GM12878 (cell line): ENCODE measurements at regions not wholly inside any gene's neighbourhood (a gene's known extent, or its start where the extent isn't known, plus 50 kb on each side); places are given as distances from the start of the nearest gene placed in this dataset.

Experiments
- ATAC-seq: fragments of 200-7000 bp; cut with Tn5 transposase; 3 replicates; pipeline ENCODE4 v1.9.1; 2020; ENCODE audit warnings: mild to moderate bottlenecking, moderate library complexity
- BruUV-seq: library from RNA; stranded (reverse); fragments of 400-500 nt; replicated peaks from 2 replicates; lab custom pipeline; 2021; lab: Mats Ljungman, UMichigan
- CTCF ChIA-PET: fragments of 300-600 bp; sonication (Branson Sonifier 250); formaldehyde crosslinking; extraction: SDS; loops from one replicate; lab custom pipeline; 2021; ENCODE audit warnings: inconsistent platforms; lab: Yijun Ruan, JAX
- POLR2A ChIA-PET: fragments of 350-600 bp; formaldehyde crosslinking; extraction: SDS; loops from one replicate; lab custom pipeline; 2021; ENCODE audit warnings: inconsistent platforms; lab: Charles Lee
- RAD21 ChIA-PET: fragments of 300-600 bp; sonication (Branson Sonifier 250); formaldehyde crosslinking; loops from one replicate; lab custom pipeline; 2023; ENCODE audit warnings: antibody characterized with exemption; ENCODE audit not compliant: unreplicated experiment; lab: Charles Lee
- SMC1A ChIA-PET: fragments of 300-600 bp; sonication (Branson Sonifier 250); formaldehyde crosslinking; loops from one replicate; lab custom pipeline; 2023; ENCODE audit not compliant: unreplicated experiment, uncharacterized antibody; lab: Charles Lee
- DNase-seq: peaks from one replicate; pipeline ENCODE4 v3.0.0-alpha.2; 2011; ENCODE audit warnings: low read depth, low spot score
- FAIRE-seq: peaks from 3 replicates; lab custom pipeline; 2011; peaks lifted over from hg19 to GRCh38; lab: Jason Lieb, UNC
- H2AFZ ChIP-seq: 2 replicates; pipeline ENCODE4 v1.6.0; 2011; ENCODE audit warnings: low read depth, low read length, control low read depth; ENCODE audit not compliant: control insufficient read depth
- H3K27ac ChIP-seq: 2 replicates; pipeline ENCODE4 v1.5.1; 2011; ENCODE audit warnings: control low read depth; ENCODE audit not compliant: control insufficient read depth, insufficient read depth
- H3K27me3 ChIP-seq, 2 experiments: replicated peaks in 1 of 2; 2 replicates each; pipeline versions ENCODE4 v1.6.0 to v1.6.1; 2011; ENCODE audit warnings: low read length in 1 of 2; ENCODE audit not compliant: control insufficient read depth in 2 of 2, insufficient read depth in 2 of 2
- H3K36me3 ChIP-seq, 2 experiments: 2 replicates each; pipeline ENCODE4 v1.5.1; 2011; ENCODE audit warnings: low read length in 1 of 2; ENCODE audit not compliant: control insufficient read depth in 2 of 2, insufficient read depth in 2 of 2
- H3K4me1 ChIP-seq: 2 replicates; pipeline ENCODE4 v1.6.1; 2011; ENCODE audit warnings: mild to moderate bottlenecking, low read length, moderate library complexity, mixed read lengths; ENCODE audit not compliant: control insufficient read depth, insufficient read depth
- H3K4me2 ChIP-seq: 2 replicates; pipeline ENCODE4 v1.6.0; 2011; ENCODE audit warnings: control low read depth; ENCODE audit not compliant: control insufficient read depth, insufficient read depth
- H3K4me3 ChIP-seq: fragments of 200-600 bp; sonication (generic); 2 replicates; pipeline ENCODE4 v1.5.1; 2016
- H3K79me2 ChIP-seq: 2 replicates; pipeline ENCODE4 v1.6.0; 2011; ENCODE audit warnings: low read length; ENCODE audit not compliant: control insufficient read depth, insufficient read depth
- H3K9ac ChIP-seq: 2 replicates; pipeline ENCODE4 v1.8.0; 2011; ENCODE audit warnings: low read length, control low read depth, mixed read lengths; ENCODE audit not compliant: control insufficient read depth, insufficient read depth
- H3K9me3 ChIP-seq: replicated peaks from 3 replicates; pipeline ENCODE4 v1.5.1; 2011; ENCODE audit warnings: mild to moderate bottlenecking, low read length; ENCODE audit not compliant: control insufficient read depth, insufficient read depth
- H4K20me1 ChIP-seq: 2 replicates; pipeline ENCODE4 v1.6.0; 2011; ENCODE audit not compliant: control insufficient read depth, insufficient read depth
- ATF7 ChIP-seq: fragments of 450-650 bp; IDR thresholded peaks from 2 replicates; pipeline ENCODE4 v1.6.1; 2016; ENCODE audit warnings: low read depth, mild to moderate bottlenecking
- IKZF1 ChIP-seq: fragments of 450-650 bp; conservative IDR thresholded peaks from 2 replicates; pipeline ENCODE4 v1.6.1; 2017; ENCODE audit warnings: antibody characterized with exemption, mild to moderate bottlenecking
- MEF2B ChIP-seq: fragments of 450-650 bp; IDR thresholded peaks from 2 replicates; pipeline ENCODE4 v1.6.1; 2018; ENCODE audit warnings: mild to moderate bottlenecking, moderate library complexity; ENCODE audit not compliant: partially characterized antibody, poor library complexity, severe bottlenecking
- PAX5 ChIP-seq: IDR thresholded peaks from 2 replicates; pipeline ENCODE4 v1.6.1; 2011; ENCODE audit warnings: low read depth, low read length, borderline replicate concordance
- POLR2AphosphoS2 ChIP-seq: IDR thresholded peaks from 2 replicates; pipeline ENCODE4 v1.6.1; 2011; ENCODE audit warnings: low read depth, mild to moderate bottlenecking, low read length, improper control_type of control experiment, moderate library complexity
- WGBS: methylation state at CpG from one replicate; pipeline ENCODE4 v1.1.6; 2016; ENCODE audit warnings: low lambda C conversion rate; ENCODE audit not compliant: insufficient replicate concordance, insufficient coverage; ENCODE audit errors: missing lambda C conversion rate; 5-methylcytosine and 5-hydroxymethylcytosine counted together
- in situ Hi-C: fragments of 300-500 bp; cut with MboI; formaldehyde crosslinking; loops from 9 replicates; pipeline ENCODE4 v1.14.3; 2018; ENCODE audit warnings: mixed read lengths
- intact Hi-C: fragments of 100-400 bp; cut with micrococcal nuclease; formaldehyde crosslinking; loops from one replicate; pipeline ENCODE4 v1.14.2; 2022; ENCODE audit not compliant: unreplicated experiment
- TF ChIP-seq, protein P1 (sequence below): fragments of 450-650 bp; formaldehyde crosslinking; IDR thresholded peaks from 2 replicates; pipeline ENCODE4 v1.4.0; 2020; ENCODE audit warnings: mild to moderate bottlenecking, moderate library complexity
- TF ChIP-seq, protein P2 (sequence below): IDR thresholded peaks from 2 replicates; pipeline ENCODE4 v1.6.1; 2011; ENCODE audit warnings: borderline replicate concordance, low read depth, mild to moderate bottlenecking, moderate library complexity, low read length; ENCODE audit not compliant: insufficient read depth, poor library complexity, severe bottlenecking

DNA sequence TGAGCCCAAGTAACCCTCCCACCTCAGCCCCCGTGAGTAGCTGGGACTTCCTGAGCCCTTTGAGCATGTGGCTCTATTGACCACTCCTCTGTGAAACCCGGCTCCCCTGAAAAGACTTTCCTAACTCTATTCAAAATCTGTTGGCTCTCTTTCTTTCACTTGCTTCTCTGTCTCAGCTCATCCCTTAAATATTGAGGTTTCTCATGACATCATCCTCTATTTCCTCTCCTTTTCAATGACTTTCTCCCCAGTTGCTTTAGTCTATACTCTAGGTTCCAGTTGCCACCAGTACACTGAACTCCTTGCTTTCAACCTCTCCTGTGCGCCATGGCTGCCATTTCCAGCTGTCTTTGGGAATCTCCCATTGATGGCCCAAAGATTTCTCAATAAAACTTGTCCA lies 79.8 kb upstream of the STK17B start:
- ChIA-PET CTCF (interaction anchor here (1.0 to 2.6 kb wide), 2 partner anchors 10 to 203 kb away, joined by 3 to 9 read pairs; no protein-coding TSS in a partner anchor), POLR2A (no interaction called here), RAD21 (interaction anchor here (0.7 to 2.6 kb wide), 4 partner anchors 11 to 68 kb away, joined by 3 to 8 read pairs (median 3); no protein-coding TSS in a partner anchor), SMC1A (interaction anchor here (0.8 to 5.1 kb wide), 6 partner anchors 11 to 75 kb away, joined by 5 to 29 read pairs (median 12); no protein-coding TSS in a partner anchor)
- Histone ChIP-seq H3K4me1 (peaks cover 4% of the 10 kb centered on the region), H3K79me2 (no peaks in the 10 kb centered on the region), H4K20me1 (no peaks in the 10 kb centered on the region), H3K27ac (no peak overlapping the region), H3K9me3 (no peaks in the 10 kb centered on the region), H3K4me2 (no peak overlapping the region), H3K4me3 (no peak overlapping the region), H3K36me3 (peaks cover 0 to 7% of the 10 kb centered on the region in 2 experiments; a peak in 2 of 4 replicates), H3K9ac (no peak overlapping the region), H2AFZ (no peak overlapping the region), H3K27me3 (no peaks in the 10 kb centered on the region)
- intact Hi-C loops (no loop called here), in situ Hi-C loops (loop anchor here (25.0 kb wide), 1 partner anchor 89 kb away; the partner anchor contains the start of gene STK17B)
- 74% methylated on average over 3 of the region's 3 CpGs for WGBS
- DNase-seq (no peak), FAIRE-seq (no peak), ATAC-seq (no peak)
- TF ChIP-seq POLR2AphosphoS2 (no peak), ATF7 (peak; percentile 55)
- BruUV-seq = no TSS peak

DNA sequence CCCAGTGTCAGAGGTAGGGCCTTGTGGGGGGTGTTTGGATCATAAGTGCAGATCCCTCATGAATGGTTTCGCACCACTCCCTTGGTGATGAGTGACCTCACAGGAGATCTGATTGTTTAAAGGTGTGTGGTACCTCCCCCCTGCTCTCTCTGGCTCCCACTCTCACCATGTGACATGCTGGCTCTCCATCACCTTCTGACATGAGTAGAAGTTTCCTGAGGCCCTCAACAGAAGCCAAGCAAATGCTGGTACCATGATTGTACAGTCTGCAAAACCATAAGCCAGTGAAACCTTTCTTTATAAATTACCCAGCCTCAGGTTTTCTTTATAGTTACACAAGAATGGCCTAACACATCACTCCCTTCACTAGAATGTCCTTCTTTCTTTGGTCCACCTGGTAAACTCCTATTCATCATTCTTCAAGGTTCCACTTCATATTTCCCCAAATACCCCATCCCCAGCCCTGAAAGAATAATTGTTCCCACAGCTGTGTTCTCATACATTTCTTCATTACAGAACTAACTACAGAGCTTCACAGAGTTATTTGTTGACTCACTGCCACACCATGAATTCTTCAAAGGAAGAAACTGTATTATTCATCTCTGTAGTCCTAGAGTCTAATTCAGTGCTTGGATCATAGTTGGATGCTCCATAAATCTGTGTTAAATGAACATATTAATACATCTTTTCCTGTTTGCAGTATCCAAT lies 81.2 kb upstream of the STK17B start:
- BruUV-seq = TSS peak; percentile 53
- TF ChIP-seq MEF2B = peak; percentile 9
- TF ChIP-seq, protein P1, sequence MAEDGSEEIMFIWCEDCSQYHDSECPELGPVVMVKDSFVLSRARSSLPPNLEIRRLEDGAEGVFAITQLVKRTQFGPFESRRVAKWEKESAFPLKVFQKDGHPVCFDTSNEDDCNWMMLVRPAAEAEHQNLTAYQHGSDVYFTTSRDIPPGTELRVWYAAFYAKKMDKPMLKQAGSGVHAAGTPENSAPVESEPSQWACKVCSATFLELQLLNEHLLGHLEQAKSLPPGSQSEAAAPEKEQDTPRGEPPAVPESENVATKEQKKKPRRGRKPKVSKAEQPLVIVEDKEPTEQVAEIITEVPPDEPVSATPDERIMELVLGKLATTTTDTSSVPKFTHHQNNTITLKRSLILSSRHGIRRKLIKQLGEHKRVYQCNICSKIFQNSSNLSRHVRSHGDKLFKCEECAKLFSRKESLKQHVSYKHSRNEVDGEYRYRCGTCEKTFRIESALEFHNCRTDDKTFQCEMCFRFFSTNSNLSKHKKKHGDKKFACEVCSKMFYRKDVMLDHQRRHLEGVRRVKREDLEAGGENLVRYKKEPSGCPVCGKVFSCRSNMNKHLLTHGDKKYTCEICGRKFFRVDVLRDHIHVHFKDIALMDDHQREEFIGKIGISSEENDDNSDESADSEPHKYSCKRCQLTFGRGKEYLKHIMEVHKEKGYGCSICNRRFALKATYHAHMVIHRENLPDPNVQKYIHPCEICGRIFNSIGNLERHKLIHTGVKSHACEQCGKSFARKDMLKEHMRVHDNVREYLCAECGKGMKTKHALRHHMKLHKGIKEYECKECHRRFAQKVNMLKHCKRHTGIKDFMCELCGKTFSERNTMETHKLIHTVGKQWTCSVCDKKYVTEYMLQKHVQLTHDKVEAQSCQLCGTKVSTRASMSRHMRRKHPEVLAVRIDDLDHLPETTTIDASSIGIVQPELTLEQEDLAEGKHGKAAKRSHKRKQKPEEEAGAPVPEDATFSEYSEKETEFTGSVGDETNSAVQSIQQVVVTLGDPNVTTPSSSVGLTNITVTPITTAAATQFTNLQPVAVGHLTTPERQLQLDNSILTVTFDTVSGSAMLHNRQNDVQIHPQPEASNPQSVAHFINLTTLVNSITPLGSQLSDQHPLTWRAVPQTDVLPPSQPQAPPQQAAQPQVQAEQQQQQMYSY = no peak
- no peak for TF ChIP-seq PAX5
- TF ChIP-seq, protein P2, sequence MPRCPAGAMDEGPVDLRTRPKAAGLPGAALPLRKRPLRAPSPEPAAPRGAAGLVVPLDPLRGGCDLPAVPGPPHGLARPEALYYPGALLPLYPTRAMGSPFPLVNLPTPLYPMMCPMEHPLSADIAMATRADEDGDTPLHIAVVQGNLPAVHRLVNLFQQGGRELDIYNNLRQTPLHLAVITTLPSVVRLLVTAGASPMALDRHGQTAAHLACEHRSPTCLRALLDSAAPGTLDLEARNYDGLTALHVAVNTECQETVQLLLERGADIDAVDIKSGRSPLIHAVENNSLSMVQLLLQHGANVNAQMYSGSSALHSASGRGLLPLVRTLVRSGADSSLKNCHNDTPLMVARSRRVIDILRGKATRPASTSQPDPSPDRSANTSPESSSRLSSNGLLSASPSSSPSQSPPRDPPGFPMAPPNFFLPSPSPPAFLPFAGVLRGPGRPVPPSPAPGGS = peak; percentile 27
- 0 out of 2 replicates have a peak, but pooled peaks have one; percentile 8 for TF ChIP-seq IKZF1

More for the DNA sequence above, 81.2 kb upstream of the STK17B start:
- Histone ChIP-seq H2AFZ (no peak overlapping the region), H3K4me2 (no peak overlapping the region), H3K36me3 (peaks cover 0 to 10% of the 10 kb centered on the region in 2 experiments; a peak in 2 of 4 replicates), H3K9me3 (no peaks in the 10 kb centered on the region), H3K9ac (no peak overlapping the region), H3K79me2 (no peaks in the 10 kb centered on the region), H3K27me3 (no peaks in the 10 kb centered on the region), H3K4me3 (no peak overlapping the region), H3K4me1 (peaks cover 4% of the 10 kb centered on the region), H4K20me1 (no peaks in the 10 kb centered on the region), H3K27ac (no peak overlapping the region)
- CTCF ChIA-PET = interaction anchor here (1.0 to 2.6 kb wide), 8 partner anchors 9 to 76 kb away, joined by 3 to 9 read pairs (median 4); no protein-coding TSS in a partner anchor
- DNase-seq (no peak), FAIRE-seq (no peak), ATAC-seq (peak; percentile 7; the same call in 2 of the 3 replicates)
- POLR2A ChIA-PET = interaction anchor here (1.0 to 1.9 kb wide), 8 partner anchors 11 to 167 kb away, joined by 3 to 10 read pairs (median 4); no protein-coding TSS in a partner anchor
- SMC1A ChIA-PET = interaction anchor here (1.1 to 5.3 kb wide), 13 partner anchors 9 to 152 kb away, joined by 3 to 47 read pairs (median 7); no protein-coding TSS in a partner anchor
- in situ Hi-C loops (loop anchor here (25.0 kb wide), 1 partner anchor 90 kb away; the partner anchor contains the start of gene STK17B), intact Hi-C loops (no loop called here)
- RAD21 ChIA-PET = interaction anchor here (1.0 to 2.6 kb wide), 12 partner anchors 10 to 114 kb away, joined by 3 to 12 read pairs (median 7); no protein-coding TSS in a partner anchor
- 100% methylated on average over 1 of the region's 1 CpG for WGBS
